H1 (cell line): ENCODE measurements at regions not wholly inside any gene's neighbourhood (a gene's known extent, or its start where the extent isn't known, plus 50 kb on each side); places are given as distances from the start of the nearest gene placed in this dataset.

ENCODE experiments used
- EP300 ChIP-seq, 2 experiments: IDR thresholded peaks; 1 replicate in 1 of 2; 2 replicates in 1 of 2; pipeline ENCODE4 v1.6.1; 2011 to 2012; ENCODE audit warnings: low read depth in 2 of 2, low read length in 2 of 2, mild to moderate bottlenecking in 2 of 2, borderline replicate concordance in 1 of 2, inconsistent platforms in 1 of 2, moderate library complexity in 1 of 2
- SP1 ChIP-seq: IDR thresholded peaks from 2 replicates; pipeline ENCODE4 v1.6.1; 2011; ENCODE audit warnings: low read depth, low read length
- SRF ChIP-seq: IDR thresholded peaks from 2 replicates; pipeline ENCODE4 v1.6.1; 2011; ENCODE audit warnings: mild to moderate bottlenecking, low read depth, low read length, moderate library complexity

DNA sequence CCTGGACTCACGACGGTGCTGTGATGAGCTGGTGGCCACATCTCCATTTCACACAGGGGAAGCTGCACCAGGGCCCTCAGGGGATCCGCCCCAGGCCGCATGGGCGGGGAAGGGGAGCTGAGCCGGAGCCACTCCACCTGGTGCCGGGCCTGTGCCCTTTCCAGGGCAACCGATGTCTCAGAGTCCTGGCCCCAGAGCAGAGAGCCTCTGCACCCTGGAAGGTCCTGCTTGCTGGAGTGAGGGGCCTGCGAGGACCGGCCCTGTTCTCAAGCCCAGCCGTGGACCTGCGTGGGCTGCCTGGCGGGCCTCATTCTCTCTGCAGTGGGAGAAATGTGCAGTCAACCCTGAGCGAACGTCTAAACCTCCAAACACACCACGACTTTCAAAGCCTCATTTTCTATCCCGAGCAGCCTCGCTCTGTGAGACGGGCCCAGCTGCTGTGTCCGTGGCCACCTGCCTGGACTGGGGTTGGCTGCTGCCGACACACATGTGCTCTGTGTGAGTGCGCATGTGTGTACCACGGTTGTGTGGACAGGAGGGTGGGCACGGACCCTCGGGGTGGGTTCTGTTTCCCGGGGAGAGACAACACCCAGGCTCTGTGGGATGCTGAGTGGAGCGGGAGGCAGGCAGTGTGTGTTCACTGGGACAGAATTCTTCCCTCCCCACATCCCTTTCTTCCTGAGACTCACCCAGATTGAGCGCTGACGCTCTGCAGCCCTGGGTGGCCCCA lies 163.5 kb downstream of the KIF26A start (continued):
- TF ChIP-seq EP300 (IDR thresholded peaks at IDR 0.05; ENCODE audit: borderline replicate concordance in 1 of 2, low read depth in 2 of 2, low read length in 2 of 2) = no peak
- no peak for TF ChIP-seq SP1
- no peak for TF ChIP-seq SRF
